ENCODE measurements at regions not wholly inside any gene's neighbourhood (a gene's known extent, or its start where the extent isn't known, plus 50 kb on each side); places are given as distances from the start of the nearest gene placed in this dataset.

DNA sequence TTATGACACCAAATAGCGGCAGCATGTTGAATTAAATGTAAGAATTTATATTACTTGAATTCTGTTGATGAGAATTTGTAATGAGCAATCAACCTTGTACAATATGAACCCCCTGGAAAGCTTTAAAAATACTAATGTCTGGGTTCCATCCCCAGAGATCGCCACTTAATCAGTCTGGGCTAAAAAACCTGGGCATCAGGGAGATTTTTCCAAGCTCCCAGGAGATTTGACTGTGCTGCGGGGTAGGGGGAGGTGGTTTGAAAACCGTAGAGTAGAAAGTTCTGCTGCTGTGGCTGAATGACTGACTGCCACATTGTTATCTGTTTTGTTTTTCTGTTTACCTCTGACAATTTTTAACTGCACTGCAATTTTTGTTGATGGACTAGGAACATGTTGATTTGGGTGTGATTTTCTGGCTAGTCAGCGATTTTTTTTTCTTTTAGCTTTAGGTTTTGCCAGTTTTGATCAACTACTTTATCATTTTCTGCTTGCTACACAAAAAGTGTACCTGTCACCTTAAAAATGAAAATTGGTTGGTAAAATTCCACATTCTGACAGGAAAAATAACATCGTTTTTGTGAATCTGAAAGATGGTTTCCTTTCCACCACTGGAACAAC lies 79.3 kb downstream of the PCTP start:
- intact Hi-C loops (cut with micrococcal nuclease), result no loop called here
- H3K27ac Mint-ChIP-seq, result no peak overlapping the region
- H3K4me1 Mint-ChIP-seq (ENCODE audit: low read depth), result peaks cover 10% of the 10 kb centered on the region
- no peaks in the 10 kb centered on the region for H3K36me3 Mint-ChIP-seq (ENCODE audit: low read depth)
- no peak overlapping the region for H3K4me3 Mint-ChIP-seq
- no peaks in the 10 kb centered on the region for H3K9me3 Mint-ChIP-seq
- H3K27me3 Mint-ChIP-seq, result no peaks in the 10 kb centered on the region

GRCh38 chr17:55830699-55831471 lies 80.0 kb downstream of the PCTP start:
- intact Hi-C loops (cut with micrococcal nuclease), result no loop called here
- Mint-ChIP-seq H3K27ac (no peak overlapping the region), H3K9me3 (no peaks in the 10 kb centered on the region), H3K4me3 (no peak overlapping the region), H3K27me3 (no peaks in the 10 kb centered on the region), H3K4me1 (ENCODE audit: low read depth) (peaks cover 10% of the 10 kb centered on the region), H3K36me3 (ENCODE audit: low read depth) (no peaks in the 10 kb centered on the region)

DNA sequence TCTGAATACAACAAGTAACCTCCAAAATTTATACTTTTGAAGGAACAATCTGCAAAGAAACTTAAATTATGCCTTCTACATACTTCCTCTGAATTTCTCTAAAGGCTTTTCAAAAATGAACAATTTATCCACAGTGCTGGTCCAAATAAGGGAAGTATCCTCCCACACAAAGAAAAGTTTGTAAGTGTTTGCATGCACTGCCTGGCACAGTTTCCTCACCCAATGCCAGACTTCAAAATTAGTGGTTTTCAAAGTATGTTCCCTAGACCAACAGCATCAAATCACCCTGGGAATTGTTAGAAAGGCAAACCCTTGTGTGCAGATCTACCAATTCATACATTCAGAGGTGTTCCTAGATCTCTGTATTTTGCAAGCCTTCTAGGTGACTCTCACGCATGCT lies 82.5 kb downstream of the PCTP start:
- Mint-ChIP-seq H3K9me3 (no peaks in the 10 kb centered on the region), H3K27me3 (no peaks in the 10 kb centered on the region), H3K27ac (no peak overlapping the region), H3K36me3 (ENCODE audit: low read depth) (no peaks in the 10 kb centered on the region), H3K4me1 (ENCODE audit: low read depth) (peaks cover 10% of the 10 kb centered on the region), H3K4me3 (no peak overlapping the region)
- intact Hi-C loops (cut with micrococcal nuclease), result no loop called here

- Mint-ChIP-seq H3K27ac (no peak overlapping the region), H3K4me1 (ENCODE audit: low read depth) (peaks cover 5% of the 10 kb centered on the region), H3K9me3 (peaks cover 8% of the 10 kb centered on the region), H3K27me3 (peaks cover 12% of the 10 kb centered on the region), H3K4me3 (no peak overlapping the region), H3K36me3 (ENCODE audit: low read depth) (no peaks in the 10 kb centered on the region)
- intact Hi-C loops (cut with micrococcal nuclease), result loop anchor here (10.0 kb wide), 1 partner anchor 472 kb away; no protein-coding TSS in a partner anchor
Measured at GRCh38 chr17:55842405-55843158, 91.7 kb downstream of the PCTP start.

GRCh38 chr17:55843785-55844184 lies 92.9 kb downstream of the PCTP start:
- peaks cover 5% of the 10 kb centered on the region for H3K4me1 Mint-ChIP-seq (ENCODE audit: low read depth)
- no peak overlapping the region for H3K4me3 Mint-ChIP-seq
- intact Hi-C loops (cut with micrococcal nuclease), result loop anchor here (10.0 kb wide), 1 partner anchor 471 kb away; no protein-coding TSS in a partner anchor
- H3K27me3 Mint-ChIP-seq, result peaks cover 12% of the 10 kb centered on the region
- no peaks in the 10 kb centered on the region for H3K36me3 Mint-ChIP-seq (ENCODE audit: low read depth)
- H3K9me3 Mint-ChIP-seq, result peaks cover 11% of the 10 kb centered on the region
- H3K27ac Mint-ChIP-seq, result no peak overlapping the region

- H3K4me3 Mint-ChIP-seq, result no peak overlapping the region
- no peaks in the 10 kb centered on the region for H3K36me3 Mint-ChIP-seq (ENCODE audit: low read depth)
- peaks cover 5% of the 10 kb centered on the region for H3K4me1 Mint-ChIP-seq (ENCODE audit: low read depth)
- H3K27ac Mint-ChIP-seq, result no peak overlapping the region
- H3K27me3 Mint-ChIP-seq, result peaks cover 12% of the 10 kb centered on the region
- intact Hi-C loops (cut with micrococcal nuclease), result loop anchor here (5.0 to 10.0 kb wide), 2 partner anchors 469 to 632 kb away; no protein-coding TSS in a partner anchor
- peaks cover 11% of the 10 kb centered on the region for H3K9me3 Mint-ChIP-seq
Measured at GRCh38 chr17:55845385-55845784, 94.5 kb downstream of the PCTP start.

GRCh38 chr17:55846745-55847144 lies 95.9 kb downstream of the PCTP start:
- no peaks in the 10 kb centered on the region for H3K36me3 Mint-ChIP-seq (ENCODE audit: low read depth)
- intact Hi-C loops (cut with micrococcal nuclease), result loop anchor here (5.0 to 10.0 kb wide), 2 partner anchors 468 to 631 kb away; no protein-coding TSS in a partner anchor
- no peak overlapping the region for H3K27ac Mint-ChIP-seq
- peaks cover 12% of the 10 kb centered on the region for H3K27me3 Mint-ChIP-seq
- peaks cover 11% of the 10 kb centered on the region for H3K9me3 Mint-ChIP-seq
- no peak overlapping the region for H3K4me3 Mint-ChIP-seq
- peaks cover 5% of the 10 kb centered on the region for H3K4me1 Mint-ChIP-seq (ENCODE audit: low read depth)

- Mint-ChIP-seq H3K36me3 (ENCODE audit: low read depth) (no peaks in the 10 kb centered on the region), H3K27ac (no peak overlapping the region), H3K27me3 (no peaks in the 10 kb centered on the region), H3K4me3 (no peak overlapping the region), H3K9me3 (peaks cover 10% of the 10 kb centered on the region), H3K4me1 (ENCODE audit: low read depth) (no peaks in the 10 kb centered on the region)
- intact Hi-C loops (cut with micrococcal nuclease), result no loop called here
Measured at GRCh38 chr17:55852734-55853133, 101.9 kb downstream of the PCTP start.

DNA sequence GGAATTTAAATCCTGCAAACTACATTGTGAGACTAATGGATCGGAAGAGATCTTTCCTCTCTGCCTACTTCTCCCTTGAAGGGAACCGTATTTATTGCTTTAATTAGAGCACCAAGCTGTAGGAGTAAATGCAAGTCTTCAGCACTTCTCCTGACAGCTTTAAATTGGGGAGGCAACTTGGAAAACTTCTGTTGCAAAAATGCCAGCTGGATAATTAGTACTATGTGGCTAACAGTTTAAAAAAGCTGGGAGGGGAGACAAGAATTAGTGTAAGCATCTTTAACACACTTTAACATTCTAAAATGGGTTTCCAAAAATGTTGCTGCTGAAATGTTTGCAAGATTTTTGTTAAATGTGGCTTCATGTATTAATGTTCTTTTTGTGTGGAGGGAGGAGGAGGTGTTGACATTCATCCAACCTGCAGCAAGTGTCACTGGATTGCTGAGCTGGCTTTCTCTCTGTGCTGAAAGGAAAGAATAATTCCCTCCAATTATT lies 108.5 kb downstream of the PCTP start:
- H3K4me1 Mint-ChIP-seq (ENCODE audit: low read depth), result no peaks in the 10 kb centered on the region
- no peaks in the 10 kb centered on the region for H3K9me3 Mint-ChIP-seq
- H3K4me3 Mint-ChIP-seq, result no peak overlapping the region
- intact Hi-C loops (cut with micrococcal nuclease), result no loop called here
- H3K27me3 Mint-ChIP-seq, result no peaks in the 10 kb centered on the region
- H3K36me3 Mint-ChIP-seq (ENCODE audit: low read depth), result no peaks in the 10 kb centered on the region
- H3K27ac Mint-ChIP-seq, result no peak overlapping the region

DNA sequence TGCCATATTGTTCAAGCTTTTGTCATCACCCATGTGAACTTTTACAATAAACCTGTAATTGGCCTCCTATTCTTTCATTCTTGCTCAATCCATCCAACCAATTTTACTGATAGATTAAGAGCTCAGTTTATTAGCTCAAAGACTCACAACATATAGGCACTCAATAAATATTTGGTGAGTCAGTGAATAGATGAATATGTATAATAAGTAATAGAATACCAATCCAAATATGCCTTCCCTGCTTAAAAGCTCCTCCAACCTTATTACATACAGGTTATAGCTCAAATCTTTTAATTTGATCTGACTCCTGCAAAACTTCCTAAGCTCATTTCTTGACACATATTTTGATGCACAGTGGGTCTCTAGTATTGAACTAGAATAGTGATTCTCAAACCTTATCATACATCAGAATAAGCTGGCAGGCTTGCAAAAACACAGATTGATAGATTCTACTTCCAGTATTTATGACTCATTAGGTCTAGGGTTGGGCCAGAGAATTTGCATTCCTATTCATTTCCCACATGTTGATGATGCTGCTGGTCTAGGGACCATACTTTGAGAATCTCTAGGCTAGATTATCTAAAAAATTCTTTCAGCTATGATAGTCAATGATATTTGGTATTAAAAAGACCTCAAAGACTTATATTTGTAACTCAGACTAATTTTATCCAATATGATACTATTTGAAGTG lies 114.4 kb downstream of the PCTP start:
- H3K4me3 Mint-ChIP-seq, result no peak overlapping the region
- no peak overlapping the region for H3K27ac Mint-ChIP-seq
- intact Hi-C loops (cut with micrococcal nuclease), result no loop called here
- H3K4me1 Mint-ChIP-seq (ENCODE audit: low read depth), result no peaks in the 10 kb centered on the region
- no peaks in the 10 kb centered on the region for H3K27me3 Mint-ChIP-seq
- H3K9me3 Mint-ChIP-seq, result peaks cover 21% of the 10 kb centered on the region
- no peaks in the 10 kb centered on the region for H3K36me3 Mint-ChIP-seq (ENCODE audit: low read depth)

GRCh38 chr17:55870044-55870443 lies 119.2 kb downstream of the PCTP start:
- Mint-ChIP-seq H3K4me1 (ENCODE audit: low read depth) (no peaks in the 10 kb centered on the region), H3K4me3 (no peak overlapping the region)

DNA sequence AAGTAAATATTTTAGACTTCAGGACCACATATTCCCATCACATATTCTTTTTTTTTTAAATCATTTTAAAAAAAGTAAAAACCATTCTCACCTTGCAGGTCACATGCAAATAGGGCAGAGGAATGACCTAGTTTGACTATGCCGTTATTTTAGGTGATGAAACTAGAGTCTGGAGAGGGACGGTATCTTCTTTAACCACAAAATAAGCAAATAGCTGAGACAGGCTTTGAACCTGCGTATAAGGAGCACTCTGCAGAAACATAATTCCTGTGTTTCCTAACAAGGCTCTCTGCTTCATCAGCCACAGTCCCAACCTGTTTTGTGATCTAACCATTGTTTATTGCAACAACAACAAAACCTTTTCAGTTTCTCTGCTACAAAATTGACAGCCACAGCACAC lies 121.5 kb downstream of the PCTP start:
- Mint-ChIP-seq H3K27ac (no peak overlapping the region), H3K27me3 (no peaks in the 10 kb centered on the region), H3K9me3 (peaks cover 12% of the 10 kb centered on the region), H3K36me3 (ENCODE audit: low read depth) (no peaks in the 10 kb centered on the region), H3K4me3 (no peak overlapping the region), H3K4me1 (ENCODE audit: low read depth) (no peaks in the 10 kb centered on the region)
- intact Hi-C loops (cut with micrococcal nuclease), result no loop called here

More at GRCh38 chr17:55870044-55870443, 119.2 kb downstream of the PCTP start:
- intact Hi-C loops (cut with micrococcal nuclease), result no loop called here
- H3K36me3 Mint-ChIP-seq (ENCODE audit: low read depth), result no peaks in the 10 kb centered on the region
- no peaks in the 10 kb centered on the region for H3K27me3 Mint-ChIP-seq
- H3K27ac Mint-ChIP-seq, result no peak overlapping the region
- peaks cover 21% of the 10 kb centered on the region for H3K9me3 Mint-ChIP-seq

DNA sequence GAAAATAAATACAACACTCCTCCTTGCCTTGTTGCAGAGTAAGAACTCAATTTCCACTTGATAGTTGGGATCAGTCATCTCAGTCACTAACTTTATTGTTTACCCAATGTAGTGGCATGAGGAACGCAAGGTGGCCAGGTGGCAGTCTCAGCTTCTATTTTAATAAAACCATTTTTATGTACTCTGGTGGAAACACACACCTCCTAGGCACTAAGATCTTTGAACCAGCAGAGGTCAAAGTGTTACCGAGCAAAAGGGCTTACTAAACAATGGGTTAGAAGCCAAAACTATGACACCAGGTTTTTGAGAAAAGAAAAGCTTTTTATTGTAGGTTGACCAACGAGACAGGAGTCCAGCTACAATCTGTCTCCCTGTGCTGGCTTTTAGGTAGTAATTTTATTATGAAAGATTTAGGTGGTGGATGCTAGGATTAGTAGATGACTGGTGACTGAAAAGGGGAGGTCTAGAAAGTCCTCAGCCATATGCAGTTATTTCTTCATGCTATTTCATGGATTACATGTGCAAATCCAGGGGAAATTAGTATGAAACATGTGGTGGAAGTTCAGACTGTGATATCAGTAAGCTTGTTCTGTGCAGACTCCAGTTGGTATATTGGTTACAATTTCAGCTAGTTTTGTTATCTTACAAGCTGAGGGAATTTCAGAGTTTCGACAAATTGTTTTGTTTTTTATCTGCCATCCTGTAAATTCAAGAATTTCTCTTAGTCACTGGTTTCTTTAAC lies 122.3 kb downstream of the PCTP start:
- H3K4me3 Mint-ChIP-seq, result no peak overlapping the region
- intact Hi-C loops (cut with micrococcal nuclease), result no loop called here
- H3K9me3 Mint-ChIP-seq, result peaks cover 11% of the 10 kb centered on the region
- no peak overlapping the region for H3K27ac Mint-ChIP-seq
- no peaks in the 10 kb centered on the region for H3K27me3 Mint-ChIP-seq
- no peaks in the 10 kb centered on the region for H3K36me3 Mint-ChIP-seq (ENCODE audit: low read depth)
- H3K4me1 Mint-ChIP-seq (ENCODE audit: low read depth), result no peaks in the 10 kb centered on the region
